Endothelial cell of hepatic sinusoid (primary cell): ENCODE measurements at regions not wholly inside any gene's neighbourhood (a gene's known extent, or its start where the extent isn't known, plus 50 kb on each side); places are given as distances from the start of the nearest gene placed in this dataset.

ENCODE experiments used
- in situ Hi-C: cut with HindIII; loops from 2 replicates; pipeline ENCODE4 v1.10.0; 2017; ENCODE audit warnings: low sequenced_read_pairs

DNA sequence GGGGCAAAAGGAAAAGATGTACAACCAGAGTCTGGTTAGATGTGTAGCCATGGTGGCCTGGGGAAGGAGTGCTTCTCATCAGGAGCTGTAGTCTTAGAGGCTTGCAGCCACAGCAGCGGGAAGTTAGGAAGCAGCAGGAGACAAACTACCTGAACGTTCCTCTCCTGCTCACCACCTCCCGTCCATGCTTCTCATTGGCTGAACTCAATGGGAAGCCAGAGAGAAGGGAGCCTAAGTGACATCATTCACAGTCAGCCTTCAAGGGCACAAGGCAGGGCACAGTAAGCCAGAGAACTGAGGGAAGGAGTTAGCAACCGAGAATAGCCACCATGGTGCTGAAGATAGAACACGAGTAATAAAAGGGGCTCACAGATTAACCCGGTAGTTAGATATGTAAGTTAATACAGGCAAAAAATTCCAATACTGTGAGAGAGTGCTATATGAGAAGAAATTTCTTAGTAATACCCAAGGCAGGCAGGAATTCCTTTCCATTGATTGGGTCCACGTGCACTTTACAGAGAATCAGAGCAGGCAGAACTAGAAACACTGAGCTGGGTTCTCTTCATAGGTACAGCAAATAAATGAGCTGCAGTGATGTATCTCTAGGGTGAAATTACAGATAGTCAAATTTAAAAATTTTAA, 391.5 kb upstream of the DACH1 start:
- in situ Hi-C loops: no loop called here

DNA sequence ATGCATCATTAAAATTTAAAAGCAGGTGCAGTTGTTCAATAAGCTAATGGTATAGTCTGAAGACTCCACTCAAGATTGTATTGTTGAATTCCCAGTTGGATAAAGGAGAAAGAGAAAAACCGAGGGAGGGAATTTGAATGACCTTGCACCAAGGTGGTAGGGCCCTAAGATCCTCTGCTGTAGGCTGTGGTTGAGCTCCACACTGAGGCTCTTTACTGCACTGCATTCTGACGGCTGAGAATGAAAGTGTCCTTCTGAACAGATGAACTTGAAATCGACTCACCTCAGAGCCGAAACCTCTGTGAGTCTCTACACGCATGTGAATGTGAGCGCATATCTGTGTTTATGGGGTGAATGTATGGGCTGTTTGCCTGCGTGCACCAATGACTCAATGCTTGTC, 388.9 kb upstream of the DACH1 start:
- in situ Hi-C loops: no loop called here

- in situ Hi-C loops: no loop called here
Measured at GRCh38 chr13:72253754-72254153, 386.8 kb upstream of the DACH1 start.

GRCh38 chr13:72246396-72246795, 379.4 kb upstream of the DACH1 start:
- in situ Hi-C loops: no loop called here

- in situ Hi-C loops: no loop called here
Measured at GRCh38 chr13:72244788-72245187, 377.8 kb upstream of the DACH1 start.

DNA sequence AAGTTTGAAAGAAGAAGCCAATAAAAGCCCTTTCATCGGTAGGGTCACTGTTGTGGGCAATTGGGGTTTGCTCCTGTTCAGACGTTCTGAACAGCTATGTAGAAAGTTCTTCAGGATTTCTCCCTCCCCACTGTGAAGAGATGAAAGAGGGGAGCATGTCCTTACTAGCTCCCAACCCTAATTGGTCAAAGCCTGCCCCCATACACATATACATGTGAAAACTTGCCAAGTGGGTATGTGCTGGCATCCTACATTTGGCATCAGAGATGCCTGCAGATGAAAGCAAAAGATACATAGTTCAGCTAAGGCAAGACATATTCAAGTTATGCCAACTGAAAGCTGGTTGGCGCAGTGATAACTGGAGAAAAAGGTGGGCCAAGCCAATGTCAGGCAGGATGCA, 363.1 kb upstream of the DACH1 start:
- in situ Hi-C loops: no loop called here

GRCh38 chr13:72229067-72229466, 362.1 kb upstream of the DACH1 start:
- in situ Hi-C loops: no loop called here

- in situ Hi-C loops: no loop called here
Measured at GRCh38 chr13:72221276-72221962, 354.4 kb upstream of the DACH1 start.

- in situ Hi-C loops: no loop called here
Measured at GRCh38 chr13:72218966-72219365, 352.0 kb upstream of the DACH1 start.

DNA sequence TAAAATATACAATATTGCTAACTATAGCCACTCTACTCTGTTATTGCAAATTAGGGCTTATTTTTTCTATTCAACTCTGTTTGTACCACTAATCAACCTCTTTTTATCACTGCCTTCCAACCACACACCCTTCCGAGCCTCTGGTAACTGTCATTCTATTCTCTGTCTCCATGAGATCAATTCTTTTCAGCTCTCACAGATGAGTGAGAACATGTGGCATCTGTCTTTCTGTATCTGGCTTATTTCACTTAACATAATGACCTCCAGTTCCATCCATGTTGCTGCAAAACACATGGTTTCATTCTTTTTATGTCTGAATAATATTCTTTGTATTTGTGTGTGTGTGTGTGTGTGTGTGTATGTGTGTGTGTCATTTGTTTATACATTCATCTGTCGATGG, 350.1 kb upstream of the DACH1 start:
- in situ Hi-C loops: no loop called here

GRCh38 chr13:72208112-72208645, 341.2 kb upstream of the DACH1 start:
- in situ Hi-C loops: no loop called here

GRCh38 chr13:72205773-72206172, 338.8 kb upstream of the DACH1 start:
- in situ Hi-C loops: no loop called here

DNA sequence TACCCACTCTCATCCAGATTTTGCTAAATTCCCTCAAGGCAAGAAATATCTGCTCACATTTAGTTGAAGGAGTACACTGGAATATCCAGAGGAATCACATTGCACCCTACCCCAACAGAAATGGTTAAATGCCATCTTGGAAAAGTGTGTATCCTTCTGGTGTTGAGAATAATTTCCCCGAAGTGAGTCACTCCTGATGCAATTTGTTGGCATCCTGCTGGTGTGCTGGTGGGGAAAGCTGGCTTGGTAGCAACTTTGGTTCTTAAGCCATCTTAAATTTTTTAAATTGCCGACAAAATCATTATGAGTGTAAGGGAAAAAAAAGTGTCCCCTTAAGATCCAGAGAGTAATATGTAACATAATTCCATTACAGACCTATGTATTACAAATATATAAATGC, 337.3 kb upstream of the DACH1 start:
- in situ Hi-C loops: no loop called here

DNA sequence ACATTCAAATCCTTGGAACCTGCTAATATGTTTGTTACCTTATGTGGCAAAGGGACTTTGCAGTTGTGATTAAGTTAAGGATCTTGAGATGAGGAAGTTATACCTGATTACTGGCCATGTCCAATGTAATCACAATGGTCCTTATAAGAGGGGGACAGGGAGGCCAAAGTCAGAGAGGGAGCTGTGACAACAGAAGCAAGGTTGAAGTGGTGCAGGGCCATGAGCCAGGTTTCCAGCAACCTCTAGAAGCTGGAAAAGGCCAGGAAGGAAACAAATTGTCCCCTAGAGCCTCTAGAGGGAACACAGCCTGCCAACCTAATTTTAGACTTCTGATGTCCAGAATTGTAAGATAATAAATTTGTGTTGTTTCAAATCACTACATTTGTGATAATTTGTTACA, 334.7 kb upstream of the DACH1 start:
- in situ Hi-C loops: no loop called here

GRCh38 chr13:72199640-72200039, 332.6 kb upstream of the DACH1 start:
- in situ Hi-C loops: no loop called here

GRCh38 chr13:72198967-72199560, 332.1 kb upstream of the DACH1 start:
- in situ Hi-C loops: no loop called here

- in situ Hi-C loops: no loop called here
Measured at GRCh38 chr13:72198042-72198441, 331.0 kb upstream of the DACH1 start.

GRCh38 chr13:72195044-72195704, 328.2 kb upstream of the DACH1 start:
- in situ Hi-C loops: no loop called here

DNA sequence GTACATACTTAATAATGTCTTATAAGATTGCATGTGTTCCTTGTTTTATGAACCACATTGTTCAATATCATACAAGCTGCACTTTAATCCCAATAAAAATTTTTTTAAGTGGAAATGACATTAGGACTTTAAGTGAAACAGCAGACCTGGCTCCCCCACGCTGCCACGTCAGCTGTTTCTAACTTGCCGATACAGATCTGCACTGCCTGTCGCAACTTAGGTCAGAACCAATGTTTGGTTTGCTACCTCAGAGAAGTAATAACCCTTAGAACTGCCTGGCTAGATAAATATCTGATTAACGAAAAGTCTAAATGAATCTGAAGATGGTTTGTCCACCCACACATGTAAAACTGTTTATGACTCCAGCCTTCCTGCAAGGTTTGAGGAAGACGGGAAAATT, 327.5 kb upstream of the DACH1 start:
- in situ Hi-C loops: no loop called here

DNA sequence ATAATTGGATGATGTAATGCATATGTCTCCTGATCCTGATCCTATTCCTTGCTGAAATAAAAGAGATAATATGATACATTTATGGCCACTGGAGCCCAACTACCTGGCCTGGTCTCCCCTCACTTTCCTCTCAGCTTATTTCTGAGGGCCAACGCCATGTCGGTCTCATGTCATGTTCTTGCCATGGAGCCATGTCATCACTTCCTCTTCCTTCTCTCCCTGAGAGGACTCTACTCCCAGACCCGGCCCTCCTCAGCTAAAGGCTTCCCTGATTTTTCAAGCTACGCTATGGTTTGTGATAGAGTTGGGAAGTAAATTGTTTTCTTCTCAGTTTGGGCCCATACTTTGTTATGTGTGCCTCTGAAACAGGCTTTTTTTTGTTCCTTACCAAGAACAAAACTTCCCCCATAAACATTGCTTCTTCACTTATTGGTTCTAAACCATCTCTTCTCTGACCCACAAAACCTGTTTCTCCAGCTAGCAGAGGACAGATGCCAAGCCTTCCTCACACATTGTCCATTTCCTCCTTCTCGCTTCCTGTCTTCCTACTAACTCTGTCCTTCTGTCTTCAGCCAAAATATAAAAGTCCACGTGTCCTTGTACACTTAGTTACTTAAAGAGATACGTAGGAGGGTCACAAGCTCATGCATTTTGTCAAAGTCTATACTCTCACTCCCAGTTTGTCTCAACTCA, 319.9 kb upstream of the DACH1 start:
- in situ Hi-C loops: no loop called here

DNA sequence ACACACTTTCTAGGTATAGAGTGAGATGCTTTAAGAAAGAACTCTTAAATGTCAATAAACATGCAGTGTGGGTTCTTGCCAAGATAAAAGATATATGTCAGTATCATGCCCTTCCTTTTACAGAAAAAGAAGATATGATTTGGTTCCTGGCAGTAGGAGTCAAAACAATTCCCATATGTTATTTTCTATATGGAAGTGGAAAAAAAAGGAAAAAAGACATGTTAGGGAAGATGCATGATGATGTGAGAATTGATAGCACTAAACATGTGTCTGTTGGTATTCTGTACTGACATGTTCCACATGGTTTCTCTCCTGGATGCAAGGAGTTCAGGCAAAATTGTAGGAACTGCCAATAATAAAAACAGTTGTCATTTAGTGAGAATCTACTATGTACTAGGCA, 318.8 kb upstream of the DACH1 start:
- in situ Hi-C loops: no loop called here
